ENCODE measurements at regions not wholly inside any gene's neighbourhood (a gene's known extent, or its start where the extent isn't known, plus 50 kb on each side); places are given as distances from the start of the nearest gene placed in this dataset.

DNA sequence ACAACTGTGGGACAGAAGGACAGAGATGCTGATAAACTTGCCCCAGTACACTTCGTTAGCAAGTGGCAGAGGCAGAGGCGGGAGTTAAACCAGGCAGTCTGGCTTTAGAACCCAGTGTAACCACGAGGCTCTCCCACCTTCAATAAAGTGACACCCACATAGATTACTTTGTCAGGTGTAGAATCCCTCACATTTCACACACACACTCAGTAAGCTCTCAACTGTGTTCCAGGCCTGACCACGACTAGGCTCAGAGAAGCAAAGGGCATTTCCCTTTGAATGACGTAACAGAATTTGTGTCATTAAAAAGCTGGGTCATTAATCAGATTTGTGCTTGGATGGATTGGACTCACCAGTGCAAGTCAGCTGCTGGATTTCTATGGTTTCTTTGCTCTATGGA is 118.3 kb upstream of the RCN1 start:
- H3K27ac ChIP-seq: no peak overlapping the region
- H3K4me3 ChIP-seq: no peak overlapping the region
- DNase-seq (ENCODE audit: low spot score): no peak
- H3K36me3 ChIP-seq: no peaks in the 10 kb centered on the region
- TF ChIP-seq, protein P1, sequence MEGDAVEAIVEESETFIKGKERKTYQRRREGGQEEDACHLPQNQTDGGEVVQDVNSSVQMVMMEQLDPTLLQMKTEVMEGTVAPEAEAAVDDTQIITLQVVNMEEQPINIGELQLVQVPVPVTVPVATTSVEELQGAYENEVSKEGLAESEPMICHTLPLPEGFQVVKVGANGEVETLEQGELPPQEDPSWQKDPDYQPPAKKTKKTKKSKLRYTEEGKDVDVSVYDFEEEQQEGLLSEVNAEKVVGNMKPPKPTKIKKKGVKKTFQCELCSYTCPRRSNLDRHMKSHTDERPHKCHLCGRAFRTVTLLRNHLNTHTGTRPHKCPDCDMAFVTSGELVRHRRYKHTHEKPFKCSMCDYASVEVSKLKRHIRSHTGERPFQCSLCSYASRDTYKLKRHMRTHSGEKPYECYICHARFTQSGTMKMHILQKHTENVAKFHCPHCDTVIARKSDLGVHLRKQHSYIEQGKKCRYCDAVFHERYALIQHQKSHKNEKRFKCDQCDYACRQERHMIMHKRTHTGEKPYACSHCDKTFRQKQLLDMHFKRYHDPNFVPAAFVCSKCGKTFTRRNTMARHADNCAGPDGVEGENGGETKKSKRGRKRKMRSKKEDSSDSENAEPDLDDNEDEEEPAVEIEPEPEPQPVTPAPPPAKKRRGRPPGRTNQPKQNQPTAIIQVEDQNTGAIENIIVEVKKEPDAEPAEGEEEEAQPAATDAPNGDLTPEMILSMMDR (IDR thresholded peaks at IDR 0.05): no peak
- H3K27me3 ChIP-seq: no peaks in the 10 kb centered on the region
- no peaks in the 10 kb centered on the region for H3K9me3 ChIP-seq
- no peaks in the 10 kb centered on the region for H3K4me1 ChIP-seq

DNA sequence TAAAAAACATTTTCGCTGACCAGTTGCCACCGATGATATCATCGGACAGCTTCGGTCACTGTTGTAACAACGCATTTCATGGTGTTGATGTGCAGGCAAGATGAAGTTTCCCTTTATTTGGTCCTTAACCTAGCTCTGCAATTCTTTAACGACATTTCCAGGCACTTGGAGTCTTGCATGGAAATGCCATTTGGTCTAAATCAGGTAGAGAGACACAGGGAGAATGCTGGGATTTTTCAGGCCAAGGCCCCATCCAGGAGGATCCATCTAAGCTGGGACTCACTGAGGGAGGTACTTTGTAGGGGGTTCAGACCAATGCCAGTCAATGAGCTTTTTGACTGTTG is 121.5 kb upstream of the RCN1 start:
- Histone ChIP-seq H3K4me1 (no peaks in the 10 kb centered on the region), H3K9me3 (no peaks in the 10 kb centered on the region), H3K27me3 (no peaks in the 10 kb centered on the region), H3K36me3 (no peaks in the 10 kb centered on the region), H3K27ac (no peak overlapping the region), H3K4me3 (no peak overlapping the region)
- no peak for DNase-seq (ENCODE audit: low spot score)
- TF ChIP-seq, protein P1 (IDR thresholded peaks at IDR 0.05): no peak

DNA sequence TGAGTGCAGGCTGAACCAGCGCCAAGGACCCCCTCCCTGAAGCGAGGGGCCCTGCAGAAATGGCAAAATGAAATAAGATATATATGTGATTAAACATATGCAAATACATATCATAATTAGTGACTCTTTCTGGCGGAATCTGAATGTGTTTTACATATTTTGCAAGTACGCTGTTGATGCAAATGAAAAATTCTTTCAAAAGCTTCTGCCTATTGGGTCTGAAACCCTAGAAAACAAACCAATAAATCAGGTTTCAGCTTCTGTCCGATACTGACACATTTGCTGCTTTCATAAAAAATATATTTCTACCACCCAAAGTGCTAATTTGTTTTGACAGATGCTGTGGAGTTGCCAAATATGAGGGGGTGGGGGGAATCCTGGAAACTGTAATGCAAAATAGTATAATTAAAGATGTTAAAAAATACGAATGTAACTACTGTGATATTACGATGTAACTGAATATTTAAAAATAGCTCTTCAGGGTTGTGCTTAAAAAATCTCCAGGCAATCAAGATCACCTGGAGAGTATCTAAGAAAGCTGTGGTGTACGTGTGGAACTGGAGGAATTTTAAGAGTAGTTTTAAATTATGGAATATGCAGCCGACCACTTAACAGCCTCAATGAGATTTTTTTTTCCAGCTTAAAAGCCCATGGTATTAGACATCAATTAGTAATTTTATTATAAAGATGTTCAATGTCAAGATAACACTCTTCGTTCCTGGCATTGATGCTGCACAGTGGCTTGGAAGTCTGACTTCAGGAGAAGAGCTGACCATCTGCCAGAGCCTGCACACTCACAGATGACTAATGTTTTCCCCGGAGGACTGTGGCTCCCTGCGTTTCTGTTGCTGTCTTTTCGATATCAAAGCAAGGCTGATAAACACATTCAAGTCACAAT is 122.2 kb upstream of the RCN1 start:
- Histone ChIP-seq H3K36me3 (no peaks in the 10 kb centered on the region), H3K27me3 (no peaks in the 10 kb centered on the region), H3K9me3 (no peaks in the 10 kb centered on the region), H3K4me3 (no peak overlapping the region), H3K27ac (no peak overlapping the region), H3K4me1 (no peaks in the 10 kb centered on the region)
- DNase-seq (ENCODE audit: low spot score): no peak
- TF ChIP-seq, protein P1 (IDR thresholded peaks at IDR 0.05): no peak

DNA sequence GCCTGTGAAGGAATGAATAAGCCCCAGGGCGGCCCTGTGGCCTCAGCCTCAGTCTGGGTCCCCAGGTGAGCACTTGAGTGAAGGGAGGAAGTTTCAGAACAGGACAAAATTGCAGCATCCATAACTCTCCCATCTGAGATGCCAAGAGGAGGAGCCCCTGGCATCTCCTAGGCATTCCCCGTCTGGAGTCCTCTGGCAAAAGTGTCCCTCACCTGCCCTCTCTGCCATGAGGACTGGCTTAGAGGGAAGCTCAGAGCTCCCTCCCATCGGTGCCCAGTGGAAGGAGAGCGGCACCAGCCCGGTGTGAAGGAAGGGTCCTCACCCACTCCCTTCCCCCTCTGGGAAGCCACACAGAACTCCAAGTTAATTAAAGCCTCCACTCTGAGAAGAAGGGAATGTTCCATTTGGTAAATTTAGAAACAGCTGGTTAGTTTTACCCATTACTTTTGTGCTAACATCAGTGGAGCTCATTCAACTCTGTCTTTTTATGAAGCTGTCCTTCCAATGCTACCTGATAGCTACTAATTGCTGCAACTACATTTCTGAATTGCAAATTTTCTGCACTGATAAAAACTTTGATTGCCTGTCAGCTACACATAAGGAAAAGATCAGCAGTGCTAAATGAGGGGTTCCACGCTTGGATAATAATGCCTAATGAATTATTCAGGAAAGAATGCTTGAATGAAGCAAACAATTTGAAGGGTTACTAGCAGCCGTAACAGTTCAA is 123.3 kb upstream of the RCN1 start:
- no peak for DNase-seq (ENCODE audit: low spot score)
- TF ChIP-seq, protein P1 (IDR thresholded peaks at IDR 0.05): no peak
- no peaks in the 10 kb centered on the region for H3K27me3 ChIP-seq
- H3K27ac ChIP-seq: no peak overlapping the region
- H3K4me3 ChIP-seq: no peak overlapping the region
- H3K4me1 ChIP-seq: no peaks in the 10 kb centered on the region
- H3K36me3 ChIP-seq: no peaks in the 10 kb centered on the region
- H3K9me3 ChIP-seq: no peaks in the 10 kb centered on the region

DNA sequence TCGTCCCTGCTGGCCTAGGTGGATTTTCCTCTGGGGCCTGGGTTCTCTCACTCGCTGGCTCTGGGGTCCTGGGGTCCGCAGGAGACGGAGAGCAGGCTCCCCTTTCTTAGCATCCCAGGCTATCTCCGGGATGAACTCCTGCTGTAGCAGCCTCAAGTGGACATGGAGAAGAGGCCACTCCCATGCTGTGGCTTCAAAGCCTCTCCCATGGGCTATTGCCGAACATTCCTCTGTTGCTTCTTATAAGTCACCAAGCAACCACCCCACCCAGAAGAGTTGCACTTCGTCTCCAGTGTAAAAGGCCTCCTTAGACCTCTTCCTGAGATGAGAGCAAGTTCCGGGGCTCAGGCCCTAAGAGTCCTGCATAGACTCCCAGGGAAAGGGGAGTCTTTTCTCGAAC is 124.0 kb upstream of the RCN1 start:
- Histone ChIP-seq H3K4me1 (no peaks in the 10 kb centered on the region), H3K9me3 (no peaks in the 10 kb centered on the region), H3K36me3 (no peaks in the 10 kb centered on the region), H3K4me3 (no peak overlapping the region), H3K27ac (no peak overlapping the region), H3K27me3 (no peaks in the 10 kb centered on the region)
- TF ChIP-seq, protein P1 (IDR thresholded peaks at IDR 0.05): no peak
- no peak for DNase-seq (ENCODE audit: low spot score)

Measured in right atrium auricular region (tissue), 2 donors.